ENCODE measurements at regions not wholly inside any gene's neighbourhood (a gene's known extent, or its start where the extent isn't known, plus 50 kb on each side); places are given as distances from the start of the nearest gene placed in this dataset.

- TF ChIP-seq CTCF (IDR thresholded peaks at IDR 0.05 in 8 of 11, conservative IDR thresholded peaks at IDR 0.05 in 3 of 11) (no peak), POLR2A (IDR thresholded peaks at IDR 0.05) (no peak), POLR2AphosphoS5 (IDR thresholded peaks at IDR 0.05) (no peak)
These were observed 472.5 kb upstream of the MCTP2 start for GRCh38 chr15:93758824-93759223.

All from spleen (tissue), 7 donors.